PFSK-1 (cell line): ENCODE measurements at regions not wholly inside any gene's neighbourhood (a gene's known extent, or its start where the extent isn't known, plus 50 kb on each side); places are given as distances from the start of the nearest gene placed in this dataset.

ENCODE experiments used
- POLR2AphosphoS5 ChIP-seq: IDR thresholded peaks from 2 replicates; pipeline ENCODE4 v1.6.1; 2012; ENCODE audit warnings: low read depth, mild to moderate bottlenecking, control low read depth, low read length, moderate library complexity
- REST ChIP-seq, 2 experiments: IDR thresholded peaks; 2 replicates each; pipeline versions ENCODE4 v1.6.1 to v1.8.0; 2011 to 2012; ENCODE audit warnings: low read depth in 2 of 2, low read length in 2 of 2, control low read depth in 1 of 2, inconsistent platforms in 1 of 2, mild to moderate bottlenecking in 1 of 2, moderate library complexity in 1 of 2; ENCODE audit not compliant: insufficient read depth in 1 of 2
- TAF1 ChIP-seq: IDR thresholded peaks from 2 replicates; pipeline ENCODE4 v1.6.1; 2012; ENCODE audit warnings: low read length, control low read depth, borderline replicate concordance; ENCODE audit not compliant: insufficient read depth

DNA sequence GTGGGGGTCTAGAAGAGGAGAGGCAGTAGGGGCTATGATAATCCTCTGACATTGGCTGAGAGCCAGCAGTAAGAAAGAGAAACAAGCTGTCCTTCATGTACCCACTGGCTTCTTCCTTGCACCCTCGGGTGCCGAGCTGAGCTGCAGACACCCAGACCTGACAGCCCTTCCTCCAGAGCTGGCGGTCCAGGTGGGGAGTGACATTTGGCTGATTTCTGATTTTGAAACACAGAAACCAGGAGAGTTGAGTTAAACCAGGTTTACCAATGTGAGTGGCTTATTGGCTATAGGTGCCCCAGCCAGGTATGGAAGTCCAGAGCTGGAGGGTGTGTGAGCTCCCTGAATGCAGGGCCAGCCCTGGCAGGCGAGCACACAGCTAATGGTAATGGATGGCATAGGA is 59.2 kb downstream of the GADD45G start:
- no peak for TF ChIP-seq POLR2AphosphoS5
- no peak for TF ChIP-seq TAF1
- TF ChIP-seq REST (IDR thresholded peaks at IDR 0.05; ENCODE audit: insufficient read depth in 1 of 2, low read depth in 2 of 2, low read length in 2 of 2), result no peak
